Psoas muscle (tissue), 7 donors: ENCODE measurements at regions not wholly inside any gene's neighbourhood (a gene's known extent, or its start where the extent isn't known, plus 50 kb on each side); places are given as distances from the start of the nearest gene placed in this dataset.

Source experiments
- ATAC-seq, 4 donors: fragments of 200-7000 bp; cut with Tn5 transposase; one replicate each; pipeline ENCODE4 v1.9.1; 2020; ENCODE audit warnings: moderate library complexity in 3 of 4, mild to moderate bottlenecking in 2 of 4
- DNase-seq, 2 donors: peaks; one replicate each; pipeline ENCODE4 v3.0.0-alpha.2; 2020
- H3K27ac ChIP-seq: fragments of 200-600 bp; one replicate; pipeline ENCODE4 v1.8.0; 2022
- H3K27me3 ChIP-seq, 3 donors: fragments of 200-600 bp in 1 of 3; one replicate each; pipeline versions ENCODE4 v1.6.1 to v1.8.0; 2013 to 2022; ENCODE audit warnings: low read length in 2 of 3, mild to moderate bottlenecking in 2 of 3, moderate library complexity in 1 of 3; ENCODE audit not compliant: insufficient read depth in 3 of 3
- H3K36me3 ChIP-seq, 2 donors: fragments of 200-600 bp in 1 of 2; one replicate each; pipeline versions ENCODE4 v1.6.1 to v1.8.0; 2013 to 2022; ENCODE audit warnings: low read depth in 1 of 2, mild to moderate bottlenecking in 1 of 2, moderate library complexity in 1 of 2; ENCODE audit not compliant: insufficient read depth in 1 of 2
- H3K4me1 ChIP-seq: fragments of 200-600 bp; one replicate; pipeline ENCODE4 v1.8.0; 2022
- H3K4me3 ChIP-seq: fragments of 200-600 bp; one replicate; pipeline ENCODE4 v1.8.0; 2022; ENCODE audit warnings: mild to moderate bottlenecking
- H3K9me3 ChIP-seq: fragments of 200-600 bp; one replicate; pipeline ENCODE4 v1.8.0; 2022
- WGBS, 3 donors: extraction: QIAGEN DNeasy Blood & Tissue Kit; methylation state at CpG; one replicate each; pipeline versions ENCODE4 v1.1.6 to v1.1.7; 2013; 5-methylcytosine and 5-hydroxymethylcytosine counted together
- intact Hi-C, 2 donors: fragments of 100-400 bp; cut with DNase I; formaldehyde crosslinking; loops; one replicate each; pipeline versions ENCODE4 v1.11.0 to v1.14.2; 2022
- TF ChIP-seq, protein P1 (sequence below): fragments of 200-600 bp; IDR thresholded peaks from one replicate; pipeline ENCODE4 v1.8.0; 2022; ENCODE audit warnings: antibody characterized with exemption
- donor health status: healthy with polysubstance abuse.
- donor health status: DM: no; HTN: no; CAD: no; lungs with moderate emphysema.
- donor health status: Bipolar disorder and iron deficiency.
- donor health status: healthy.
- donor health status: DM: yes; HTN: yes; CAD: no.
- donor health status: DM: no; HTN: no; CAD: no.
- donor health status: DM: yes; HTN: yes; CAD: no.

DNA sequence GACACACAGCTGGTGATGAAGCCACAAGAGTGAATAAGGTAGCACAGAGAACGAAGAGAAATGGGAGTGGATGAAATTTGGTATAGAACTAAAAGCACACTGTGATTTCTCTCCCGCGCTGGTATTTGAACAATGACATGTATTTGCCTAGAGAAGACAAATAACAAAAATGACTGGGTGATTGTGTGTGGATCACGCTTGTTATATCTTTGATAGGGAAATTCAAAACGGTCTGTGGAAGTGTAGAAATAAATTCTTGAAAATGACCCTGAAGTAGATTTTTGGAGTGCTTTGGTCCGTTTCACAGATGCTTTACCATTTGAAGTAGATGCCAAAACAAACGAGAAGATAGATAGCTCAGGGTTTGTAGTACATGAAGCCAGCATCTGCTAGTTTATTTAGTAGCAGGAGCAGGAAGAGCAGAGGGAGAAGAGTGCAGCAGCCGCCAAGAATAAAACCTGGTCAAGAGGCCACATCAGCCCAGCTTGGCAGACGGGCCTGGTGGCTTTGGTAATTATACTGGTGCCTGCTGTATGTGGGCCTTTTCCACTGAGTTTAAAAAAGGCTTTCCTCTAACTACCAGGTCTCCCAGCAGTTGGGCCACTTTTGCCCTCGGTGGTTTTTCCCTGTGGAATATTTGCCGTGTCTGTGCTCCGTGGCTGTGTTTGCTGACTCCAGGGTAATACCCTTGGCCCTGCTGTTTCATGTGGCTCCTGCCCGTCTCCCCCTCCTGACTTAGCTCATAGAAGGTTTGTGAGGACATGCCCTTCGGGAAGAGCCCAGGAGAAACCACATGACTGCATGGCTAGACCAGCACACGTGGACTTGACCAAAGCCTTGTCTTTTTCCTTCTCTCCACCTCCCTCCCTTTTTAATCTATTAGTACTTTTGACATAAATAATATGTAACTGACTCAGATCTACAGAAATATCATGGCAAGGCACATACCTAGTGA, 294.0 kb downstream of the SOX4 start:
- intact Hi-C loops: no loop called here
- peaks cover 13% of the 10 kb centered on the region for H3K4me1 ChIP-seq
- H3K4me3 ChIP-seq: no peak overlapping the region
- no peaks in the 10 kb centered on the region for H3K9me3 ChIP-seq
- H3K27ac ChIP-seq: no peak overlapping the region
- H3K36me3 ChIP-seq: no peaks in the 10 kb centered on the region
- no peaks in the 10 kb centered on the region for H3K27me3 ChIP-seq
- DNase-seq: no peak
- TF ChIP-seq, protein P1, sequence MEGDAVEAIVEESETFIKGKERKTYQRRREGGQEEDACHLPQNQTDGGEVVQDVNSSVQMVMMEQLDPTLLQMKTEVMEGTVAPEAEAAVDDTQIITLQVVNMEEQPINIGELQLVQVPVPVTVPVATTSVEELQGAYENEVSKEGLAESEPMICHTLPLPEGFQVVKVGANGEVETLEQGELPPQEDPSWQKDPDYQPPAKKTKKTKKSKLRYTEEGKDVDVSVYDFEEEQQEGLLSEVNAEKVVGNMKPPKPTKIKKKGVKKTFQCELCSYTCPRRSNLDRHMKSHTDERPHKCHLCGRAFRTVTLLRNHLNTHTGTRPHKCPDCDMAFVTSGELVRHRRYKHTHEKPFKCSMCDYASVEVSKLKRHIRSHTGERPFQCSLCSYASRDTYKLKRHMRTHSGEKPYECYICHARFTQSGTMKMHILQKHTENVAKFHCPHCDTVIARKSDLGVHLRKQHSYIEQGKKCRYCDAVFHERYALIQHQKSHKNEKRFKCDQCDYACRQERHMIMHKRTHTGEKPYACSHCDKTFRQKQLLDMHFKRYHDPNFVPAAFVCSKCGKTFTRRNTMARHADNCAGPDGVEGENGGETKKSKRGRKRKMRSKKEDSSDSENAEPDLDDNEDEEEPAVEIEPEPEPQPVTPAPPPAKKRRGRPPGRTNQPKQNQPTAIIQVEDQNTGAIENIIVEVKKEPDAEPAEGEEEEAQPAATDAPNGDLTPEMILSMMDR: no peak
- WGBS, 3 donors: 17 to 25% (median 22%) methylated on average over 15 of the region's 15 CpGs
- ATAC-seq: peak in 2 of 4 donors; percentile 22 to 45

DNA sequence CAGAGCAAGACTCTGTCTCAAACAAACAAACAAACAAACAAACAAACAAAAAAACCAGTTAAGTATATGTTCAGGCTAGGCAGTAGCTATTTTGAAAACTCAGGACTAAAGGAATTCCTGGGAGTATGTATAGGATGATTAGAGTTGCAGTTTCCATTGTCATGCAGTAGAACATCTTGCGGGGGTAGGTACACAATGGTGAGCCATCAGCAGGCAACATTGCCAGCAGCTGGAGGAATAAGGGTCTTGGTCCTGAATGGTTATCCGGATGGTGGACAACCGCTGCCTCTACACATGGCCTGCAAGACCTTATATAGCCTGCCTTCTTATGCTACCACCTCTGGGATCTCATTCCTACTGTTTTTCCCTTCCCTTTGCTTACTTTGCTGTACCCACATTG, 297.5 kb downstream of the SOX4 start:
- Histone ChIP-seq H3K36me3 (no peaks in the 10 kb centered on the region), H3K27ac (no peak overlapping the region), H3K4me1 (peaks cover 11% of the 10 kb centered on the region), H3K27me3 (no peaks in the 10 kb centered on the region), H3K4me3 (no peak overlapping the region), H3K9me3 (no peaks in the 10 kb centered on the region)
- DNase-seq (no peak), ATAC-seq (no peak)
- intact Hi-C loops: no loop called here
- 79 to 100% (median 98%) methylated on average over 3 of the region's 3 CpGs for WGBS, 3 donors
- TF ChIP-seq, protein P1: no peak

DNA sequence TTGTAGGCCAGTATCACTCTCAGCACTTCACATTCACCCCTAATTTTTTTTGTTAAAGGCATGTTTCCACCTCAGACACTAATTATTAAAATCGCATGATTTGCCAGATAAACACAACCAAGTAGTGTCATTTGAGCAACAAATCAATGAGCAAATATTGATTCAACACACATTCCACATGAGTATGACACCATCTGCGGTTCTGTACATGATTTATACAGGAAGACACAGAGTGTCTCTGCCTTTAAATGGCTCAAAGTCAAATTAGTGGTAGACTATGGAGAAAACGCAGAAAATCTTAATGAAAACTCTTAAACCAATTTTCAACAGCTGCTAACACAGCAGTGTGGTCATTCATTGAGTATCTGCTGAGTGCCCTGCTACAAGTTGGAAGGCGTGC, 300.2 kb downstream of the SOX4 start:
- no peaks in the 10 kb centered on the region for H3K36me3 ChIP-seq
- H3K4me1 ChIP-seq: no peaks in the 10 kb centered on the region
- WGBS, 3 donors: 64 to 83% (median 66%) methylated on average over 4 of the region's 4 CpGs
- ATAC-seq: no peak
- no peak overlapping the region for H3K27ac ChIP-seq
- intact Hi-C loops: no loop called here
- TF ChIP-seq, protein P1: no peak
- H3K4me3 ChIP-seq: no peak overlapping the region
- H3K9me3 ChIP-seq: no peaks in the 10 kb centered on the region
- no peak for DNase-seq
- H3K27me3 ChIP-seq: no peaks in the 10 kb centered on the region

DNA sequence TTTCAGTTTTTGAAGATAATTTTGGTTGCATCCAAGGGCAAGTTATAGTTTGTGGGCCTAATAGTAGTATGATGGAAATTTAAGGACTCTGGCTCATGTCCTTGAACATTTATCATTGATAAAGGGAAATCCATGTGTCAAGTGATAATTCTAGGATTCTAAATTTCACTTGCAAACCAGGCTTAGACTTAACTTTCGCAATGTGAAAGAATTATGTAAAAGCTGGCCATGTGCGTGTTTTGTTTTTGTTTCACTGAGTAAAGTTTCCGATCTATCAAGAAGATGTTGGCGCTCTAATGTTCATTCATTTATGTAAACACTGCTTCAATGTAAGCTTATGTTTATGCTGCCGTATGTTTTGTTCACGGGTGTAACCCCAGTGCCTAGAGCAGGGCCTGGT, 302.0 kb downstream of the SOX4 start:
- TF ChIP-seq, protein P1: no peak

More for the DNA sequence above, 302.0 kb downstream of the SOX4 start:
- no peak overlapping the region for H3K4me3 ChIP-seq
- no peaks in the 10 kb centered on the region for H3K4me1 ChIP-seq
- DNase-seq: no peak
- H3K9me3 ChIP-seq: no peaks in the 10 kb centered on the region
- WGBS, 3 donors: 97 to 98% (median 97%) methylated on average over 6 of the region's 6 CpGs
- H3K36me3 ChIP-seq: no peaks in the 10 kb centered on the region
- H3K27me3 ChIP-seq: no peaks in the 10 kb centered on the region
- intact Hi-C loops: no loop called here
- ATAC-seq: no peak
- H3K27ac ChIP-seq: no peak overlapping the region
